SW480 (cell line): ENCODE measurements at regions not wholly inside any gene's neighbourhood (a gene's known extent, or its start where the extent isn't known, plus 50 kb on each side); places are given as distances from the start of the nearest gene placed in this dataset.
"Not testable (repeated sequence)": the region's sequence is repeated elsewhere in the genome, so short reads cannot be mapped to it uniquely, and the experiment has no call there.

Experiments
- DNase-seq: peaks from one replicate; pipeline ENCODE4 v3.0.0-alpha.2; 2016; ENCODE audit warnings: low spot score

DNA sequence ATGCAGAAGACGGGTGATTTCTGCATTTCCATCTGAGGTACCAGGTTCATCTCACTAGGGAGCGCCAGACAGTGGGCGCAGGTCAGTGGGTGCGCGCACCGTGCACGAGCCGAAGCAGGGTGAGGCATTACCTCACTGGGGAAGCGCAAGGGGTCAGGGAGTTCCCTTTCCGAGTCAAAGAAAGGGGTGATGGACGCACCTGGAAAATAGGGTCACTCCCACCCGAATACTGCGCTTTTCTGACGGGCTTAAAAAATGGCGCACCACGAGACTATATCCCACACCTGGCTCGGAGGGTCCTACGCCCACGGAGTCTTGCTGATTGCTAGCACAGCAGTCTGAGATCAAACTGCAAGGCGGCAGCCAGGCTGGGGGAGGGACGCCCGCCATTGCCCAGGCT lies 1246.0 kb upstream of the PABPC4L start:
- not testable (repeated sequence) for DNase-seq

GRCh38 chr4:135434936-135435335 lies 1233.3 kb upstream of the PABPC4L start:
- DNase-seq, result no peak

DNA sequence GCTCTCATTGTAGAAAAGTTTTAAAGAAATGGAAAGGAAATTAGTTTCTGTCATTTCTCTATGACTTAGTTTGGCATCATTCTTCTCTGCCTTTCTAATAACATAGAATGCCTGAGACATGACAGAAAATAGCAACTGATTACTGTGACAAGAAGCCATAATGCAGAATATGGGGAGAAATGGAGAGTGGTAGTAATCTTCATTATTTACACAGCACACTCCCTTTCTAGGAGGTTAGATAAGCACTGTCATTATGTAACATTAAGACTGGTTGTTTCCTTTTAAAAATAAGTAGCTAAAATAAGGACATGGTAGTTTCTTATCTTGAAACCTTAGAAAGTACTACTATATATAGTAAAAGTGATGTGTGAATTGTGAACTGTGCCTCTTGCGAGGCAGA lies 1227.9 kb upstream of the PABPC4L start:
- no peak for DNase-seq

DNA sequence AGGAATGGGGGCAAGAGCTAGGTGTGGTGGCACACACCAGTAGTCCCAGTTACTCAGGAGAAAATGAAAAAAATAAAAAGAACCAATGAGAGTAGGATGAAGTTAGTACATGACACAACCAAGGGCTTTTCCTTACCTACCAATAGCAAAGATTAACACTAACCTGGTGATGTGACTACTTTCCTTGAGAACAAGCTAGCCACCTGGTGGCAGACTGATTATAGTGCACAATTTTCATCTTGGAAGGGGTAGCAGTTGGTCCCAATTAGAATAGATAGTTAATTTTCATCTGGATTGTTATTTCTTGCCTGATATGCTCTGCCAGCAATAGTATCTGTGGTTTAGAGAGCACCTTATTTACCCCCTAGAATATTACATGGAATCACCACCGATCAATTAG lies 1216.8 kb upstream of the PABPC4L start:
- no peak for DNase-seq

GRCh38 chr4:135412213-135412612 lies 1210.6 kb upstream of the PABPC4L start:
- no peak for DNase-seq

GRCh38 chr4:135411251-135411650 lies 1209.7 kb upstream of the PABPC4L start:
- no peak for DNase-seq

DNA sequence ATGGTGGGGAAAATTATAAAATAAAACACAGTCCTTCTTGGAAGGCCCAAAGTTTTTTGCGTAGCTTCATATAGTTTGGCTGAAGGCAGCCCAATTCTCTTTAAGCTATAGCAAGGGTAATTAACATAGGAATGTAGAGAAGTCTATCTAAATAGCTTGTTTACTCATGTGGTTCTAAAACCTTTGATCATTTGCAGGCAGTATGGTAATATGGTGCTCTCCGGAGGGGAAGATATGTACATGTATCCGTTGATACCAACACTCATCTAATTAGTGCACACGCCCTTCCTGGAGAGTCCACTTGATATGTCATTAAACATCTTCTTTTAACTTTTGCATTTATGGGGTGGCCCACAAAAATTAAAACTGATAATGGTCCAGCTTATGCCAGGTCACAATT lies 1207.7 kb upstream of the PABPC4L start:
- not testable (repeated sequence) for DNase-seq

DNA sequence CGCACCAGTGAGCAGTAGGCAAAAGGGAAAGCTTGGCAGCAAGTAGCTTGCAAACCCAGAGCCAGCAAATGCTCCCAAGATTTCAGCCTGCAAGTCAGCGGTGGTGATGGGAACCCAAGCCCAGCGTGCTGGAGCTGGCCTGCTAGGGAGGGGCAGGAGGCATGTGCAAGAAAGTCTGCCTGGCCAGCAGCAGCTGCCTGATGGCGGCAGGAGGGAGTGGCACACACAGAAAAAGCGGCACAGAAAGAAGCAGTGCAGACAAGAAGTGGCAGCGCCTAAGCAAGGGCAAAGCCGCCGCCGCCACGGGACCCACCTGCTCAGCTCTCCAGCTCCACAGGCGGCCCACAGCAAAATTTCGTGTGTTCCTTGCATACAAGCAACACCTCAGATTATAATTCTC lies 1206.5 kb upstream of the PABPC4L start:
- DNase-seq, result no peak

- DNase-seq, result not testable (repeated sequence)
These were observed 1205.0 kb upstream of the PABPC4L start for GRCh38 chr4:135406597-135406996.

GRCh38 chr4:135385830-135386581 lies 1184.4 kb upstream of the PABPC4L start:
- DNase-seq, result no peak

DNA sequence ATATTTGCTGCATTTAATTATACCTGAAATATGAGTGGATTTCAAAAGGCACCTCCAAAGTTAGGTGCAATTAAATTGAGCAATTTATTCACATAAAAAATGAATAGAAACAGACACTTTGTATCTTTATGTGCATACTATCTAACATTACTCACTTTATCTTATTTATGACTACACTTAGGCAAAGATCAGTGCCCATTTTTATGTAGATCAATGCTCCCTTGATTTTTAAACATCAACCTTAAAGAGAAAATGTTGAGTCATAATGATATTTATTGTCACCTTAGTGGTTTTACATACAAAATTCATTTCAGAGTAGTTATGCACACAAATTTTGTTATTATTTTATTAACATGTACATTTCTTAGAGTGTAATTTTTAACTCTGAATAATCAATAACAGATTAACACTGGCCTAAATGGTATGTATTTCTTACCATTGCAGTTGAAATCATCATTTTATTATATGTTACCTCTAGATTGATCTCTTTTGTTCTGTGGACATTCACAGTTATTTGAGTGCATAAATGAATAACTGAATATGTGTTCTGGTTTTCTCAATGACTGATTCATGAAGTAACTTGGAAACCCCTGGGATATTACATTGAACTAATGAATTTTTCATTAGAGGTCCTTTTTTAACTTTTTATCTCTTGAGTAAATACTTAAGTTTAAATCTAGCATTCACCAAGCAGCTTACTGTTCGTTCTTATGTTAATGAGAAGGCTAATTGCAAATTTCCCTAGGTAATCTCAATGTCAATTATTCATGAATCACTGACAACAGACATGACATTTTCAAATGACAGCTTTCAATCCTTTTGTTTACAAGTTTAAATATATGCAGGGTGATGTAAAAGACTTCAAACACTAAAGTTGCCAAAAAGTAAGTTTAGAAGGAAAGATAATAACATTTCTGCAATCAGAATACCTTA lies 1182.0 kb upstream of the PABPC4L start:
- DNase-seq, result no peak

DNA sequence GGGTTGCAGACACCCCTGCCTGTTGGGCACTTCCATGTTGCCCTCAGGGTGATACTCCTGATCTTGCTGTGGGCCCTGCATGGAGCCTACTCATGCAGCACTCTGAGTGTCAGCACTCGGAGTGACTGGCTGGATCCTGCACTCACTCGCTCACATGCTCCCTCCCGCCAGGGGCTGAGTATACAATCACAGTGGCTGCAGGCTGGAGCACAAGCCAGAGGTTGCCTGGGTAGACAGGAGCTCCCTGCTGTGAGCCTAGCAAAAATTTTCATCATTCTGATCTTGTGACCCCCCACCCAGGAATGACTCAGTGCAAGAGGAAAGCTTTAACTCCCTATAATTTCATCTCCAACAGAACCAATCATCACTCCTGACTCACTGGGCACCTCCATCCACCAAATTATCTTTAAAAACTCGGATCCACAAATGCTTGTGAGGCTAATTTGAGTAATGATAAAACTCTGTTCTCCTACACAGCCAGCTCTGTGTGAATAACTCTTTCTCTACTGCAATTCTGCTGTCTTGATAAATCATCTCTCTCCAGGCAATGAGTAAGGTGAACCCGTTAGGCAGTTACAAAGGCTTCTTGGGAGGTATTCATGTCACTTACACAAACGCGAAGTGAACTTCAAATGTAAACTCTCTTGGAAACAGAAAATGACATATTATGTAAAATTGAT lies 1180.8 kb upstream of the PABPC4L start:
- DNase-seq, result no peak

GRCh38 chr4:135372131-135372530 lies 1170.5 kb upstream of the PABPC4L start:
- no peak for DNase-seq

GRCh38 chr4:135371137-135371536 lies 1169.5 kb upstream of the PABPC4L start:
- no peak for DNase-seq

- DNase-seq, result no peak
These were observed 1167.2 kb upstream of the PABPC4L start for GRCh38 chr4:135368831-135369230.

DNA sequence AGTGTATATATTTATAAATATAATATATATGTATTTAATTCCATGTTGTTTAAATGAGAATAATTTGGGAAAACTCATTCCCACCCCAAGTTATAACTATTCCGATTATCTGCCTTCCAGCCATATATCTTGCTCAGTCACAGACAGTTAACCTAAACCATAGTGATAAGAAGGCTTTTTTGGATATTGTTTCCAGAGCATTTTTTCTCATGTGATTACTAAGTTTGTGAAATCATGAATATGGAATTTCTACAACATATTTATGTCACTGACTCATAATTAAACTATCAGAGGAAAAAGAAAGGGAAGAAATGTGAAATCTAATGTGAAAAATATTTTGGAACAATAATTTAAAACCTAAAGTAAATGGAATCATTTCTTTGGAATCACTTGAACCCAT lies 1163.5 kb upstream of the PABPC4L start:
- no peak for DNase-seq

- DNase-seq, result no peak
These were observed 1157.5 kb upstream of the PABPC4L start for GRCh38 chr4:135359128-135359527.

GRCh38 chr4:135357091-135357490 lies 1155.5 kb upstream of the PABPC4L start:
- no peak for DNase-seq

GRCh38 chr4:135354876-135355275 lies 1153.3 kb upstream of the PABPC4L start:
- DNase-seq, result no peak

GRCh38 chr4:135353008-135353407 lies 1151.4 kb upstream of the PABPC4L start:
- no peak for DNase-seq

DNA sequence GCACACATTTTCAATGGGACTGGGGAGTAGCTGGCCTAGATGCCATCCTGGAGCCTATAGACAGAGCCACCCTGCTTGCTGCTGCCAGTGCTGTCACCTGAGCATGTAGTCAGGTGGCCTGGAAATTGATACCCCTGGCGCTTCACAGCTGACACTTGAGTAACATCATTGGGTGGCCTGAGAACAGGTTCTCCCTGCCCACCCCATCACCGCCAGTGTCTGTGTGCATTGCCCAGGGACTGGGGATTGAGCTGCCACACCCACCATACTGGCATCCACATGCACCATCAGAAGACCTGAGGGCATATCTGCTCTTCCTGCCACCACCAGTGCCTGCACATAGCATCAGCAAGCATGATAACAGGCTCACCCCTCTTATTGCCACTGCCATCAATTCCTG lies 1142.9 kb upstream of the PABPC4L start:
- no peak for DNase-seq

GRCh38 chr4:135338181-135338580 lies 1136.6 kb upstream of the PABPC4L start:
- no peak for DNase-seq

GRCh38 chr4:135325264-135325663 lies 1123.7 kb upstream of the PABPC4L start:
- DNase-seq, result no peak
